CD4-positive, alpha-beta T cell treated with Interleukin-17A for 1 hour (primary cell): ENCODE measurements at regions not wholly inside any gene's neighbourhood (a gene's known extent, or its start where the extent isn't known, plus 50 kb on each side); places are given as distances from the start of the nearest gene placed in this dataset.
A peak's percentile ranks its signal among the peaks of the same experiment; 100 is the strongest.
"Not testable (repeated sequence)": the region's sequence is repeated elsewhere in the genome, so short reads cannot be mapped to it uniquely, and the experiment has no call there.

Source experiments
- DNase-seq: peaks from one replicate; pipeline ENCODE4 v3.0.0-alpha.2; 2020

GRCh38 chr6:130613176-130613575 lies 214.0 kb upstream of the SMLR1 start:
- no peak for DNase-seq

GRCh38 chr6:130615816-130616215 lies 211.4 kb upstream of the SMLR1 start:
- no peak for DNase-seq

GRCh38 chr6:130617658-130618057 lies 209.5 kb upstream of the SMLR1 start:
- no peak for DNase-seq

GRCh38 chr6:130618806-130619205 lies 208.4 kb upstream of the SMLR1 start:
- not testable (repeated sequence) for DNase-seq

GRCh38 chr6:130620338-130620781 lies 206.8 kb upstream of the SMLR1 start:
- no peak for DNase-seq

- DNase-seq: no peak
These were observed 205.1 kb upstream of the SMLR1 start for GRCh38 chr6:130622142-130622541.

- no peak for DNase-seq
These were observed 203.2 kb upstream of the SMLR1 start for GRCh38 chr6:130624046-130624445.

GRCh38 chr6:130625825-130626527 lies 201.2 kb upstream of the SMLR1 start:
- no peak for DNase-seq

GRCh38 chr6:130628862-130629261 lies 198.3 kb upstream of the SMLR1 start:
- DNase-seq: no peak

- DNase-seq: no peak
These were observed 197.6 kb upstream of the SMLR1 start for GRCh38 chr6:130629640-130630039.

GRCh38 chr6:130632277-130632676 lies 194.9 kb upstream of the SMLR1 start:
- DNase-seq: no peak

GRCh38 chr6:130632897-130633296 lies 194.3 kb upstream of the SMLR1 start:
- no peak for DNase-seq

- DNase-seq: no peak
These were observed 183.8 kb upstream of the SMLR1 start for GRCh38 chr6:130643361-130643760.

- no peak for DNase-seq
These were observed 183.0 kb upstream of the SMLR1 start for GRCh38 chr6:130644175-130644574.

- not testable (repeated sequence) for DNase-seq
These were observed 182.4 kb upstream of the SMLR1 start for GRCh38 chr6:130644769-130645168.

GRCh38 chr6:130647246-130647645 lies 180.0 kb upstream of the SMLR1 start:
- DNase-seq: no peak

- DNase-seq: no peak
These were observed 171.6 kb upstream of the SMLR1 start for GRCh38 chr6:130655586-130655985.

GRCh38 chr6:130661077-130661476 lies 166.1 kb upstream of the SMLR1 start:
- DNase-seq: no peak

GRCh38 chr6:130666786-130667185 lies 160.4 kb upstream of the SMLR1 start:
- DNase-seq: no peak

- no peak for DNase-seq
These were observed 157.1 kb upstream of the SMLR1 start for GRCh38 chr6:130670142-130670541.

- no peak for DNase-seq
These were observed 156.1 kb upstream of the SMLR1 start for GRCh38 chr6:130671119-130671518.

- DNase-seq: no peak
These were observed 155.6 kb upstream of the SMLR1 start for GRCh38 chr6:130671577-130671976.

GRCh38 chr6:130672153-130672552 lies 155.1 kb upstream of the SMLR1 start:
- no peak for DNase-seq

GRCh38 chr6:130674604-130675003 lies 152.6 kb upstream of the SMLR1 start:
- no peak for DNase-seq

- DNase-seq: peak; percentile 5
These were observed 152.1 kb upstream of the SMLR1 start for GRCh38 chr6:130675072-130675471.
